Ovary (tissue), 3 donors: ENCODE measurements at regions not wholly inside any gene's neighbourhood (a gene's known extent, or its start where the extent isn't known, plus 50 kb on each side); places are given as distances from the start of the nearest gene placed in this dataset.

ENCODE experiments used
- CTCF ChIP-seq, 3 donors: fragments of 450-650 bp in 2 of 3; fragments of 200-600 bp in 1 of 3; IDR thresholded peaks; one replicate each; pipeline versions ENCODE4 v1.5.1 to v1.8.0; 2016 to 2022; ENCODE audit warnings: antibody characterized with exemption in 3 of 3, mild to moderate bottlenecking in 1 of 3
- POLR2A ChIP-seq: fragments of 450-650 bp; IDR thresholded peaks from one replicate; pipeline ENCODE4 v1.6.1; 2017; ENCODE audit warnings: antibody characterized with exemption, mild to moderate bottlenecking, moderate library complexity
- donor health status: DM: no; HTN: no; CAD: no.

GRCh38 chr1:14415396-14415795, 183.1 kb upstream of the KAZN start:
- TF ChIP-seq POLR2A: no peak
- no peak for TF ChIP-seq CTCF (IDR thresholded peaks at IDR 0.05)
